SK-N-SH (cell line): ENCODE measurements at regions not wholly inside any gene's neighbourhood (a gene's known extent, or its start where the extent isn't known, plus 50 kb on each side); places are given as distances from the start of the nearest gene placed in this dataset.

Source experiments
- CTCF ChIP-seq: fragments of 200-600 bp; sonication (generic); IDR thresholded peaks from 2 replicates; pipeline ENCODE4 v1.6.1; 2017; ENCODE audit warnings: antibody characterized with exemption, mild to moderate bottlenecking, moderate library complexity
- EP300 ChIP-seq, 2 experiments: IDR thresholded peaks; 2 replicates each; pipeline versions ENCODE4 v1.4.0 to v1.6.1; 2012; ENCODE audit warnings: borderline replicate concordance in 1 of 2, low read depth in 1 of 2, low read length in 1 of 2
- EZH2phosphoT487 ChIP-seq: fragments of 200-600 bp; sonication (generic); IDR thresholded peaks from 2 replicates; pipeline ENCODE4 v1.6.1; 2017; ENCODE audit warnings: low read depth, mixed run types, mild to moderate bottlenecking, antibody characterized with exemption, moderate library complexity, borderline replicate concordance
- GABPA ChIP-seq: IDR thresholded peaks from 2 replicates; pipeline ENCODE4 v1.4.0; 2012; ENCODE audit warnings: low read depth, mild to moderate bottlenecking
- JUND ChIP-seq: IDR thresholded peaks from 2 replicates; pipeline ENCODE4 v1.4.0; 2012
- MXI1 ChIP-seq: IDR thresholded peaks from 2 replicates; pipeline ENCODE4 v1.6.1; 2012; ENCODE audit warnings: mild to moderate bottlenecking, low read depth, low read length, improper control_type of control experiment
- RCOR1 ChIP-seq: fragments of 150-350 bp; IDR thresholded peaks from 2 replicates; pipeline ENCODE4 v1.6.1; 2017; ENCODE audit warnings: antibody characterized with exemption, low read length
- REST ChIP-seq: IDR thresholded peaks from 2 replicates; pipeline ENCODE4 v1.6.1; 2012; ENCODE audit warnings: mild to moderate bottlenecking, low read depth, low read length, moderate library complexity
- TAF1 ChIP-seq: IDR thresholded peaks from 2 replicates; pipeline ENCODE4 v1.6.1; 2012; ENCODE audit warnings: low read depth, mild to moderate bottlenecking, low read length, moderate library complexity, borderline replicate concordance

DNA sequence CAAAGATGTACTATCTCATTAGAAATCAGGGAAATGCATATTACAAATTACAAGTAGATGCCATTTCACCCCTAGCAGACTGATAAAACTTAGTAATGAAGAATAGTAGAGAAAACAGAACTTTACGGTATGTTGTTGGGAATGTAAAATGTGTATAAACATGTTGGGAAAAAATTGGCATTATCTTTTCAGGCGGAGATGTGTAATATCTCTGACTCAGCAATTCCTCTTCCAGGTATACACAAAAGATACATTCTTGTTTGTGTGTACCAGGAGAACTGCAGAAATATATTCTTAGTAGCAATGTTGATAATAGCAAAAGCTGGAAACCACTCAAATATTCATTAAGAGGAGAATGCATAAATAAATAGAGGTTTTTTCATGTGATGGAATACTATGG is 204.5 kb downstream of the LPIN1 start:
- TF ChIP-seq CTCF (no peak), JUND (no peak), REST (no peak), EZH2phosphoT487 (no peak), EP300 (IDR thresholded peaks at IDR 0.05; ENCODE audit: borderline replicate concordance in 1 of 2, low read depth in 1 of 2, low read length in 1 of 2) (no peak), TAF1 (no peak), MXI1 (no peak), GABPA (no peak), RCOR1 (no peak)
